ENCODE measurements at regions not wholly inside any gene's neighbourhood (a gene's known extent, or its start where the extent isn't known, plus 50 kb on each side); places are given as distances from the start of the nearest gene placed in this dataset.

- TF ChIP-seq CTCF (IDR thresholded peaks at IDR 0.05) (no peak), POLR2A (IDR thresholded peaks at IDR 0.05) (no peak)
Measured at GRCh38 chr7:115135769-115136410, 214.0 kb downstream of the MDFIC start.
